CD4-positive, alpha-beta T cell treated with Interleukin-12 subunit alpha and Interleukin-12 subunit beta, for 1 hour (primary cell): ENCODE measurements at regions not wholly inside any gene's neighbourhood (a gene's known extent, or its start where the extent isn't known, plus 50 kb on each side); places are given as distances from the start of the nearest gene placed in this dataset.

Source experiments
- DNase-seq: peaks from one replicate; pipeline ENCODE4 v3.0.0-alpha.2; 2020

DNA sequence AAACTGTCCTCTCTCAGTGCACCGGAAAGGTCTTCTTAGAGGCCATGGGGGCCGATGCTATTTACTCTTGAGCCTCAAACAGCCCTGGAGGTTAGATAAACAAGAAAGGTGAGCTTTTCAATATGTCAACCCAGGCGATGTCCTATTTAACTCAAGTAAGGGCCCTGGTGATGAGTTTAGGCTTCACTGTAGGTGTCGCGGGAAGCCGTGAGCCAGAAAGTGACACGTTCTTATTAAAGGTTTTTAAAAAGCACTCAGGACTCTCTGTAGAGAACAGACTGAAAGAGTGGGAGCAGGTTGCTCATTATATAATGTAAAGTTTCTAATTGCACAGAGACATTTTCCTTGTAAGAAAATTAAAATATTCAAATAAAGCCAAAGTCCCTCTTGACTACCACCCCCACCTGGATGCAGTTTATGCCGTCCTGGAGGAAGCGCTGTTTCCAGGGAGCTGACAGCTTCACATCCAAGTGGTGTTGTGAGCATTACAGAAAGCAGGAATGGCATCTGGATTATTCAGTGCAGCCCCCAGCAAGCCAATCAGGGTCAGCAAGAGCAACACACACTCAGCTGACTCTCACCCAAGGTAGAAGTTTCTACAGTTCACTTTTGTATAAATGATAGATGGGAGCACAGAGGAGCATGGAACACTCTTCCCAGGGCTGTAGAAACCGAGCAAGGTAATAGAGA is 280.3 kb downstream of the DRD1 start:
- DNase-seq, result no peak

DNA sequence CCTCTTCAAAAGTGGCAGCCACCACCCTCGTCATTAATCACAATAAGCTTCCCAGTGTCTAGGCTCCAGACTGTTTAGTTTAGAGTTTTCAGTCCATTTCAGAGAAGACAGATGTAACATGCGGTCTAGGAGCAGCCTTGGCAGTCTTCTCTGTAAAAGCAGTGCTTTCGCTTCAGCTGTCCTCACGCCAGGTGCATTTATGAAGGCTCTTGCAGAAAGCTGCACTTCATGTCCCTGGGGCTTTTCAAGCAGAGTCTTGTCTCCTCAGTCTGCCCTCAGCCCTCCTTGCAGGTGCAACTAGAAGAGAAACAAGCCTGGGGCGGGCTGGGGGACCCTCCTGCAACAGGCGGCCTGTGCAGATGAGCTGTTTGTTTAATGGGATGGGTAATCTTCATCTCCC is 281.9 kb downstream of the DRD1 start:
- DNase-seq, result no peak

DNA sequence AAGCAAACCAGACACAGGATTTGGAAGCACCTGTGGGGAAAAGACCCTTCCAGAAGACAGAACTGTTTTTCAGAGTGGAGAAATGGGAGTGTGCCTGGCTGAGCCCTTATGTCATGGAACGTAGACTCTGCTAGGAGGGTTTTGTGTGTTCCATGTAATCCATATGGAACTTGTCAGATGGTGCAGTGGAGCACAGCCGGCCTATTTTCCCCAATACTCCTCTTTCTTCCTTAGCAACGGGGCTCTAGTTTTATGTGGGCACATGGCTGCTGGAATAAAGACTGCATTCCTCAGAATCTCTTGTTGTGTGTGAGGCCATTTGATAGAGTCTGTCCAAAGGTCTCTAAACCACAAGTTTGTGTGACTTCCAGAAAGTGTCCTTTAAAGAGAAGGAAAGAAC is 284.0 kb downstream of the DRD1 start:
- no peak for DNase-seq

- DNase-seq, result no peak
Measured at GRCh38 chr5:175148636-175149172, 295.3 kb downstream of the DRD1 start.

- no peak for DNase-seq
Measured at GRCh38 chr5:175146733-175147132, 297.2 kb downstream of the DRD1 start.

GRCh38 chr5:175141421-175141820 is 302.6 kb downstream of the DRD1 start:
- DNase-seq, result no peak

DNA sequence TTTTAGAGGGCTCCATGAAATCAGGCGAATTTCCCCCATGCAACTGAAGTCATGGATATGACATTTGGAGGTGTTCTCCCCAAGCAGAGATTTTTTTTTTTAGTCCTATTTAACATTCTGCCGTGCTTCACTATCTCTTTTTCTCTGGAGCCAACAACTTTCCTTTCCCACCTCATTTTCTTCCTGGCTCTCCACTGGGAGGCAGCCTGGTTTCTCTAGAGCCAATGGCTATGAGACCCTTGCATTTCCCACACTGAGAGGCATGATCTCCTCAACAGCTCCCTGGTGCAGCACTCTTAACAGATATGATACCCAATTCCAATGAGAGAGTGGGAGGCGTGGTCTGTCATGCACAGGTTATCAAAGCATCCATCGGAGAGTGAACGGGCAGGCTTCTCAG is 310.8 kb downstream of the DRD1 start:
- no peak for DNase-seq

GRCh38 chr5:175131432-175131831 is 312.6 kb downstream of the DRD1 start:
- no peak for DNase-seq

DNA sequence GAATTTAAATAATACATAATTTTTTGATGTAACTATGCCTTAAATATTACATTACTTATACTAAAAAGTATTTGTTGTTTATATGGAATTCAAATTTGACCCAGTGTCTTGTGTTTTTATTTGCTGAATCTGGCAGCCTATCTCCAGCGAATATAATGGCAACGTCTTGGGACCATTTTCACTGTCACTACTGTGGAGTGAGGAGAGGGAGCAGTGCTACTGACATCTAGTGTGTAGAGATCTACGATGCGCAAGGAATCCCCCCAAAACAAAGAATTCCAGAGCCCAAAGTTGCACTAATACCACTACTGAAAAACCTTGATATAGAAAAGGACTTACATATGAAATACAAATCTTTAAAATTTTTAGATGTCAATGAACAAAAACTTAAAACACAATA is 314.4 kb downstream of the DRD1 start:
- DNase-seq, result no peak

DNA sequence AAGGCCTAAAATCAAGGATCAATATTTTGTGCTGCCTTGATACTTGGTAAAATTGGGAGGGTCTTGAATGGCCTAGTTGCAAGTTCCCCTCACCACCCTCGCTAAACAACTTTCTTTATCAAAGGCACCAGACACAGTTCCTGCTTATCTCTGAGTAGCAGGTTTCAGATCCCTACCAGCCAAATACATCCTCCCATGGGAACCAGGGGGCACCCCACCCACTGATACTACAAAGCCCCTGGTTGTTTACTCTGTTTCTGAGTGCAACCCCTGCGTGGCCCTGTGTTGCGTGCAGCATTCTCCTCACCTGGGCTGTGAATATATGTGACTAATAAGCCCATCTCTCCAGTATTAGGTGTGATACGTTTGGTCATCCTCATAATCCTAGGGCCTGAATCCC is 314.9 kb downstream of the DRD1 start:
- no peak for DNase-seq

DNA sequence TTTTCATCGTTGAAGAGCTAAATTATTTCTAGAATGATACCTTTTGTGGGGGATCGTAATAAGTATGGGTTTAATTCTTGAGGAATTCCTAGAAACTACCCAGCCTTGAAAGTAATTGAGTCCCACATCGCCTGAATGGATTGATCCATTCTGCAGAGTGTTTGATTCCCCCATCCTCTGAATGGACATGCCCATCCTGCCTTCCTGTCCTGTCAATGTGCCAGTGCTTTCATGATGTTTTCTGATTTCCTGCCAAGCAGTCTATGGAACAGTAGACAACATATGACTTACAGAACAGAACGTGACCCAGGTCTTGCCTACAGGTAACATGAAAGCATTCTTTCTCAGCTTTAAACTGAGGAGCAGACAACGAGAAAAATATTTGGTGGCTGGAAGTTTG is 319.2 kb downstream of the DRD1 start:
- DNase-seq, result no peak

DNA sequence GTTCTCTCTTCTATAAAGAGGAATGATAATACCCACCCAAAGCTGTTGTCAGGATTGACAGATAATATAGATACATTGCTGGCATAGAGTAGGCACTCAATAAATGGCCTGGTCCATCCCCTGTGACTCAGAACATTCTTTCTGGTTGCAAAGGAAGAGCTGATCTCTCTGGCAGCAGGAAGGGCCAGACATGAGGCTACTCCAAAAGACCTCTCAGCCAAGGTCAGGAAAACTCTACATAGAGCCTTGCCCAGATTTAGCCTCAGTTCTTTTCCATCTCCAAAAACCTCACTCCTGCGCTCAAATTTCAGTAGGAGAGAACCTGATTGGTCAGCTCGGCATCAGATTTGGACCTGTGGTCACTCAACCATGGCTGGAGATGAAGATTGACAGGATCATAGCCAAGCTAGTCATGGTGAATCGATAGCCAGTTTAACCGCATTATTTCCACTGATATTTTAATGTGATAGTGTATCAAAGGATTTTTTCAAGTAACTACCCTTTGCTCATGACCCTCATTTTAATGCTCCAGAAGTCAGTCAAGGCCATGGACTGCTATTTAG is 319.6 kb downstream of the DRD1 start:
- DNase-seq, result no peak

DNA sequence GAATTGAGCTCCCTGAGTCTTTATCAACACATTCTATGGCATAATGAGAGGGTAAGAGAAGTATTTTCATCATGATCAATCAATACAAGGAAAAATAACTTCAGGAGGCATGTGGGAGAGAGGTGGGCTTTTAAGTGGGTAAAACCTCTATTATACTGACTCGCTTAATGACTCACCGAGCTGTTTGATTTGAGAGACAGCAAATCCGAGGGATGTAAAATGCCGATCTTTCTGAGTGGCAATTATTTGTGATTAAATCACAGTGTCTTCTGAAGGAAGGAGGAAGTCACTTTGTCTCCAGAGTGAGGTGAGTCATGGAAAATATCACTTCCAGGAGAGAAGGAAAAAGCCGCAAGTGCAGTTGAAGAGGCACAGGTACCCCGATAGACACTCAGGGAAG is 320.4 kb downstream of the DRD1 start:
- DNase-seq, result no peak

DNA sequence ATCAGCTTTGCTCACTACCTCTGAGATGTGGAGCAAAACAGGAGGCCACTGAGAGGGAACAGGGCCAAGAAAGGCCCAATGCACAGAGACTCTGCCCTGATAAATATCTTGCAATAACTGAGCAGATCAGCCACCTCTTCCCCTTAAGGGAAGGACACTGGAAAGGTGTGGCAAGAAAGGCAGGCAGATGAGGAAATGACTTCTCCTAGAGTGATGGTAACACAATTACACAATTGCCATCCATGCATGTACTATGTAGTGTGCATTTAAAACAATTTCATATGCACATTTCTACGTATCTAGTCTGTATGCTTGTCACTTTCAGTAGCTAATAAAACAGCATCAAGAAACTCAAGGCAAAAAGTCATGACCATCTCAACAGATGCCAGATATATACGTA is 322.5 kb downstream of the DRD1 start:
- no peak for DNase-seq

DNA sequence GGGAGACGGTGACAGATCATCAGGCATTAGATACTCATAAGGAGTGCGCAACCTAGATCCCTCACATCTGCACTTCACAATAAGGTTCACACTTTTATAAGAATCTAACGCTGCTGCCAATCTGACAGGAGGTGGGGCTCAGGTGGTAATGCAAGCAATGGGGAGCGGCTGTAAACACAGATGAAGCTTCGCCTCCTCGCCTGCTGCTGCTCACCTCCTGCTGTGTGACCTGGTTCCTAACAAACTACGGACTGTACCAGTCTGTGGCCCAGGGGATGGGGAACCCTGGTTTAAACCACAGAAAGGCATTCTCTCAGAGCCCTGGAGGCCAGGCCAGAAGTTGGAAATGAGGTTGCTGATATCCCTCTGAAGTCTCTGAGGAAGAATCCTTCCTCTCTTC is 323.6 kb downstream of the DRD1 start:
- no peak for DNase-seq

DNA sequence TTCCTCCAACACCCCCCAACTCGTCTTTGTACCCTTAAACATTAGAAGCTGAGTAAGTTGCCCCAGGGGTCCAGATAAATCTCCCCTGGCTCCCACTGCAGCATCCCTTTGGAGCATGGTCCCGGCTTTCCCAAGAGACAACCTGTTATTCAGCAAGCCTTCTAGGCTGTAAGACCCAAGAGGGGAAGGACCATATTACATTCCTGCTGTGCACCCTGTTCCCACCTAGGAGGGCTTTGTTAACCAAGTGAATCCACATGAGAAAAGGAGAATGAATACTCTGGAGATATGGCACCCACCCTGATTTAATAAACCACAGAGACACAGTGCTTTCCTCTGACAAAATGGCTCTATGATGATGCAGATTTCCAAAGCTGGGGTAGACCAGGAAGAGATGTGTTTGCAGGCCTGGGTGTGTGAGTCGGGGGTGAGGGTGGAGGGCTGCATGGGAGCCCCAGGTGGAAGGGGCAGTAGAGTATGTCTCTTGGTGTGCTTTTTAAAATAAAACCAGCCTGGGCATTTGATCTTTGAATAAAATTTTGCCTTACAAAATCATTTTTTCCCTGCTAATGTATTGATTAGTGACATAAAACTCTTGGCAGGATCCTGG is 325.2 kb downstream of the DRD1 start:
- no peak for DNase-seq

DNA sequence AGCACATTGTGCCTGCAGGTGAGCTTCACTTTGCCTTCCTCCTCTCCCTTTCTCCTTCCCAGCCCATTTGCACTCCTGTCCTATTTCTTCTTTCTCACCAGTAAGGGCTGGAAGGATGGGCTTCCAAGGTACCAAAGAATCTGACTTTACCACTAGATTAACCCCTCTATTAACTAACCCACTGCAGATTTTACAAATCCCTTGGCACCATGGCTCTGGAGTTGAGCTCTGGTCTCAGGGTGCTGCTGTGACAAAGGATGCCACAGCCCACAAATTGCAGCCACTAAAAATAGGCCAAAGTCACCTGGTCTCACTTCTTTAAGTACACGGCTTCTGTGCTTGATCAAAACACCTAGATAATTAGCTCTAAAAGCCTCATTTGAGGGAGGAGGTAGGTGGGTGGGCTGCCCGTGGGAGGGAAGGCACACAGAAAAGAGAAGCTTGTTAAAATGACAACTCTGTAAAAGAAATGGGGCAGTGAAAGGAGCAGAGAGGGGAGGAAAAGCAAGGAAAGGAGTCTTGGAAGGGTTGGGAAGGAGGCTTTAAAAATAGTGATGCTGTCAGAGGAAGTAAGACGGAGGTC is 327.4 kb downstream of the DRD1 start:
- no peak for DNase-seq

DNA sequence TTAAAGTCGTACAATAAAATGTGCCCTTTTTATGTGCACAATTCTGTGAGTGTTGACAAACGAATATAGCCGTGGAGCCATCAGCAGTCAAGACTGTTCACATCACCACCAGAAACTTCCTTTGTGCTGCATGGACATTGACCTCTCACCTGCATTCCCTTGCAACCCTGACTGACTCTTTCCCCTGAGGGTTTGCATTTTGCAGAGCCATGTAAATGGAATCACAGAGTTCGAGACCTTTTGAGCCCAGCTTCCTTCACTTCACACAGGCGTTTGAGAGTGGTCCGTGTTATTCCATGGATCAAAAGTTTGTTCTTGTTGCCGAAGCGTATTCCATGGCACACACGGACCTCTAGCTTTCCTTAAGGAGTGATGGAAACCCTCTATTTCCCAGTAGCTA is 328.2 kb downstream of the DRD1 start:
- no peak for DNase-seq

GRCh38 chr5:175113947-175114346 is 330.0 kb downstream of the DRD1 start:
- no peak for DNase-seq

GRCh38 chr5:175109058-175109755 is 334.8 kb downstream of the DRD1 start:
- no peak for DNase-seq

- no peak for DNase-seq
Measured at GRCh38 chr5:175107865-175108264, 336.1 kb downstream of the DRD1 start.

DNA sequence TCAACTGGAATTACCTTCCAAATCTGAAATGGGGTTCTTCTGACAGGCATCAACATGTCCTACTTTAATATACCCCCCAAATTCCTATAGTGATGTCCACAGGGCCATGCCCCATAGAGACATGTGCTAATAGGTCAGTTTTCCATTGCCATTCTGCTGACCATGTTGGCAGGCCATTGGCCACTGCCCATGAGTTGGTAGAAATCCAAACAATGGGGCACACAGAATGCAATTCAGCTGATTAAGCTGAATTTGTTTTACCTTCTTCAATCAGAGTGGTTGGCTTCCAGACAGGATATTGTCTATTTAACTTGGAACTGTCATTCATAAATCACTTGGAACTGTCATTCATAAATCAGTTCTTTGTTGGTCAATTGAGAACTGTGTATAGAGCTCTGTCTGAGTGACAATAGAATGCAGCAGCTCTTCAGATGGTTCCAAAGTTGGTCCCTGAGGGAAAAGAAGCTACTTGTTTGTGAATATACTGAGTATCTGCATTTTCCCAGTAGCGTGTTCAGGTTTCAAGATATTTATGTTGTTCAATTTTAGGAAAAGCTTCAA is 336.9 kb downstream of the DRD1 start:
- DNase-seq, result no peak

DNA sequence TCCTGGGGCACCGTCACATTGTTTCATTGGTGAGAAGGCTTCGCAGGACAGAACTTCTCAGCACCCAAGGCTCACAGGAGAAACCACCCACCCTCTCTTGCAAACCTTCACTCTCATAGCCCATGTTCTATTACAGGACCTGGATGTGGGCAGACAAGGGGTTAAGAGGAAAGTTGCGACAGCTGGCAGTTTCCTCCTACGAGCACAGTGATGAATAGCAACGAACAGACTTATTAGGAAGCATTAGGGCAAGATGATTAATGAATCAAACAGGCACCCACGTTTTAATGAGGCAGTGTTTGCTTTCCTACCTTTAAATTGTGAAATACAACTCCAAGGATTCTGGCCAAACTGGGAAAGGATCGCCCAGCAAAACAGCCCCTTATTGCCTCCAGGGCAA is 339.3 kb downstream of the DRD1 start:
- DNase-seq, result no peak
